ENCODE measurements at regions not wholly inside any gene's neighbourhood (a gene's known extent, or its start where the extent isn't known, plus 50 kb on each side); places are given as distances from the start of the nearest gene placed in this dataset.

GRCh38 chr4:134465417-134465816 is 263.8 kb upstream of the PABPC4L start:
- no peak for DNase-seq

GRCh38 chr4:134463771-134464170 is 262.2 kb upstream of the PABPC4L start:
- no peak for DNase-seq

GRCh38 chr4:134426821-134427220 is 225.2 kb upstream of the PABPC4L start:
- no peak for DNase-seq

GRCh38 chr4:134425756-134426155 is 224.2 kb upstream of the PABPC4L start:
- no peak for DNase-seq

- peak; percentile 60 for DNase-seq
Measured at GRCh38 chr4:134422776-134423175, 221.2 kb upstream of the PABPC4L start.

DNA sequence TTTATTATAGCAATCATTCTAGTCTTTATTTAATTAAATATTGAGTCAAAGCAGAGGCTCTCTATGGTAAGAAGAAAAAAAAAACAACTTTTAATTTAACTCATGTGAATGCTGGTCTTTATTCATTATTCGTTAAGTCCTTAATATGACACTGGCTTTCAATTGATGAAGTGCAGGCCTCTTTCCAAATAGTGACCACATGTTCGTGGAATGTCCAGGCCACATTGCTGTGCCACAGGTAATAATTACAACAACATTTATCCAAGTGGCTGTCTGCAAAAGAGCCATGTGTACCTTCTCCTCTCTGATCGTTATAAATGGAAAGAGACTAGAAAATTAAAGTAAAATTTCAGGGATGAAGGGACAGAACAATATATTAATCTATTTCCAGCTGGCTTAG is 220.1 kb upstream of the PABPC4L start:
- no peak for DNase-seq

DNA sequence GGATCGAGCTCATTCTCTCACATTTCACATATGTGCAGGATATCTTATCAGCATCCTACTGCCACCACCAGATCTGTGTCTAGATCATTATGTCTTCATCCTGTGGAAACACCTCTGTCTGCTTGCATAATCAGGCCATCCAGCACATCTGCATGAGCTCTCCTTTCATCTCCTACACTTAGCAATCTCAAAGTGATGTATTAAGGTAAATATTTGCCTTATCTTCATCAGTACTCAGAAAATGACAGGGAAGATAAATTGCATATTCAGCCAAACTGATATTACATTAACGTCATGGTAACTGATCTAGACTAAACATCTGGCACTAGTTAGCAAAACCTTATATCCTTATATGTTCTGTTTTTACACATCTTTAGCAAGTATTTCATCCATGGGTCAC is 207.3 kb upstream of the PABPC4L start:
- DNase-seq = no peak

GRCh38 chr4:134401798-134402197 is 200.2 kb upstream of the PABPC4L start:
- no peak for DNase-seq

DNA sequence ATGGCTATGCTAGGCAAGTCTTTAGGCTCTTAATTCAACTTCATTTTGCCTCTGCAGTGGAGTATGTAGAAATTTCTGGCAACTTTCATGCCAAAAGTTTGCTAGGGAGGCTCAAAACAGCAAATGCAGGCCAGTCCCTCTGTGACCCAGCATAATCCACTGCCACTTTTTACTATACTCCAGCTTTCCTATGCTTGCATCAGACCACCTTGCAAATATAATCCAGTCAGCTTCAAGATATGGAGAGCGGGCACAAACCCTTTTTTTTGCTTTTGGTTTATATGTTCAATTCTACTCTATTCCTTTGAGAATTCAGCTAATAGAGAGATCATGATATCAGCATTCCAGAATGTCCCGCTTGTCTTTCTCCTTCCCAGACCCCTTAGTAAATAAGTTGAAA is 192.0 kb upstream of the PABPC4L start:
- no peak for DNase-seq

DNA sequence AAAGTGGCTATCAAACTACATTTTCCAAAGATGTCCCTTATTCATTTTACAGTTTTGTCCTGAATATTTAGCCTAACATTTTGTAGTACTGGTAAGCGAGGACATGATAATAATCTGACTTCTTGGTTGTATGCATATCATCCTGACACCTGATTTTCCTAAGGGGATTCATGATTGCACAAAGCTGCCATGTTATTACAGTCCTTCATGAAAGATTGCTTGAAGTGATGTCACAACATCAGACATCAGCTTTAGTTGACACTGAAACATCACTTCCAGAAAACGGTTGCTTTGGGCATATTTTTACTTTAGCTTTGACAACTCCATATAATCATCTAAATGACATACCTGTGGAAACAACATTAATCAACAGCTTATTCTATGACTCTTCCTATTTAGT is 188.7 kb upstream of the PABPC4L start:
- DNase-seq = no peak

GRCh38 chr4:134388351-134388750 is 186.8 kb upstream of the PABPC4L start:
- DNase-seq = no peak

DNA sequence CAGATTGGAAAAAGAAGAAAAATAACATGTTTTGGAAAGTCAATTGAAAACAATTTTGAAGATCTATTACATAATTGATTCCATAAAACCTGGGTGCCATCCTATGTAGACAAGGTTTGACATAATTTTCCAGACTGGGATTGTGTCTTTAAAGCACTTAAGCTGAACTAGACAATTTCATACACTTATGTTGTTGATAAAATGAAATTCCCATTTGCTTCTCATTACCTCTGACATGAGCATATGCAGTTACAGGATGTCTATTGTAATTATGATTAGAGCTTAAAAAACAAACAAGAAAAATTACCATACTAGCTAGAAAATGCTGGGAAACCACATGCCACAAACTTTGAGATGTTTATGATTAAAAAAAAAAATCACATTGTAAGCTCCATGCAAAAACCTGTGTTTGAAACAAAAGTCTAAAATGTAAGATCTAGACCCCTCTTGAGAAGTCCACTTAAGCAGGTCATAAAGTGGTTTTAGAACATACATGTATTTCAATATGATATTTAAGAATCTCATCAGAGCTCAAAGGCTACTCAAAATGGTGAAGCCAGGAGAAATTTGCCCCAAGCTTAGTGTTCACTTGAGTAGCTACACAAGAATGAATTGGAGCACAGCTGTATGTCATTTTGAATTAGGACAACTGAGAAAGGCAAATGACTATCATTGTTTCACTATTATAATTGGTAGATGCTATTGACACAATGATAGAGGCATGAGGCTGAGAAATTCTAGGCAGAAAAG is 181.1 kb upstream of the PABPC4L start:
- no peak for DNase-seq

DNA sequence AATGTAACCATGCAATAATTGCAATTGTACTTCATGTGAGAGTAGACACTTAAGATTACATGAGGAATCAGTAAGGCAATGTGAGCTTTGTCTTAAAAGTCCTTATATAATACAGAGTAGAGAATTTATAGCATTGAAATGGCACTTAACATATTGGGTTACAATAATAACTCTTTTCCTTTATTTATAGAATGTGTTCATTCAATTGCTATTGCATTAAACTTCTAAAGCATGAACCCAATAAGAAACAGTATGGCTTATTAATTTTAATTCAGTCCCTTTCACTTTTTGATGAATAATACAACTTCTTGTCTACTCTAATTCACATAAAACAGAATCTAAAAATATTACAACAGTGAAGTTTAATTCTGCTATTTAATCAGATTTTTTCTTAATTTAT is 174.2 kb upstream of the PABPC4L start:
- DNase-seq = no peak

DNA sequence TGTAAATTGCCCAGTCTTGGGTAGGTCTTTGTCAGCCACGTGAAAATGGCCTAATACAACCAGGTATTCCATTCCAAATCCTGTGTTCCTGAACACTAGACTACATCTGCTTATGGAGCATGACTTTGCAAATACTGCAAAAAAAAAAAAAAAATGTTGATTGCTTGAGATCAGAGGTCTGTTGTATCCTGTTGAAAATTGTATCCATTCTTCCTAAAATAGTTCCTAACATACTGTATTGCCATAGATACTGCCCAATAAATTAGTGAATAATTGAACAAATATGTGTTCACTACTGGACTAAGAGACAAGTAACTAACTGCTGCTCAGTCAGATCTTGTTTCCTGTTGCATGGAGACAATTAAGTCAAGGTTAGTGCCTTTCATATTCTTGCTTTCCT is 164.3 kb upstream of the PABPC4L start:
- no peak for DNase-seq

- DNase-seq = no peak
Measured at GRCh38 chr4:134364928-134365327, 163.3 kb upstream of the PABPC4L start.

DNA sequence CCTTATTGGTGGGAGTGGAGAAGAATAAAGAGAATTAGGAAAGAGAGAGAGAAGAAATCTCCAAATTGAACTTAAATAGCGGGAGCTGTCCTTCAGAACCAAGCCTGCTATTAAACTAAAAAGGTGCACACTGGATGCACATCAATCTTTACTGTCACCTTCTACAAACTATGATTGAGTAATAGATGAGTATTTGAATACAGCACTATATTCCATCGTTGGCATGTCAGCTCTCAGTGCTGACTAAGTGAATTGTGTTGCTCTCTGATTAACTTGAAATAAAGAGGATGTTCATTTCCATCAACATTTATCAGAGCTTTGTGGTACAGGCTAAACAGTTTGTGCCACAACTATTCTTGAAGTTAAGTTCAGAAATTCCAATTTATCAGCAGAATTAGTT is 143.7 kb upstream of the PABPC4L start:
- no peak for DNase-seq

DNA sequence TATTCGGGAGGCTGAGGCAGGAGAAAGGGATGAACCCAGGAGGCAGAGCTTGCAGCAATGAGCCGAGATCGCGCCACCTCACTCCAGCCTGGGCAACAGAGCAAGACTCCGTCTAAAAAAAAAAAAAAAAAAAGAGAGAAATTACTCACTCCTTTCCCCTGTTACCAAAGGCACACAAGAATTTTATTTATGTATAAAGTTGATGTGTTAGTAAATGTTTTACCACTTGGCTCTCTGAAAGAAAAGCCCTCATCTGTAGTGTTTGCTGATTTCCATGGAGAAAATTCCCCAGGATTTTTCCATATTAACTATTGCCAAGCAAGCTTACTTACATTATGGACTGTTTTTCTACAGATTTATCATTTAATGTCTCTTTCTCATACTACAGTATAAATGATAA is 142.1 kb upstream of the PABPC4L start:
- no peak for DNase-seq

- no peak for DNase-seq
Measured at GRCh38 chr4:134343081-134343480, 141.5 kb upstream of the PABPC4L start.

DNA sequence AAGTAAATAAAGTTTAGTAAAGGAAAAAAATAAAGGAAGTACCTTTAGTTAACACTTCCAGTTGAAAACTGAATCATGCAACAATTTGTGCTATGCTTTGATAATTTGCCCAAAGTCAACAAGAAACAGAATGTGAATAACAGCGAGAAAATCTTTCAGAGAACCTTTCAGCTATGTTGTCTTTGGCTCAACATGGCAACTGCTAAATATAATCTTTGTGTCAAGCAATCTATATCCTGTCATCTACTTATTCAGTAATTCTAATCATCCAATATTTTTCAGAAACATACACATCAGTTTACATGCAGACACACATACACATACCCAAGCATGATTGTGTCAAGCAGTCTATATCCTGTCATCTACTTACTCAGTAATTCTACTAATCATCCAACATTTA is 136.0 kb upstream of the PABPC4L start:
- DNase-seq = no peak

DNA sequence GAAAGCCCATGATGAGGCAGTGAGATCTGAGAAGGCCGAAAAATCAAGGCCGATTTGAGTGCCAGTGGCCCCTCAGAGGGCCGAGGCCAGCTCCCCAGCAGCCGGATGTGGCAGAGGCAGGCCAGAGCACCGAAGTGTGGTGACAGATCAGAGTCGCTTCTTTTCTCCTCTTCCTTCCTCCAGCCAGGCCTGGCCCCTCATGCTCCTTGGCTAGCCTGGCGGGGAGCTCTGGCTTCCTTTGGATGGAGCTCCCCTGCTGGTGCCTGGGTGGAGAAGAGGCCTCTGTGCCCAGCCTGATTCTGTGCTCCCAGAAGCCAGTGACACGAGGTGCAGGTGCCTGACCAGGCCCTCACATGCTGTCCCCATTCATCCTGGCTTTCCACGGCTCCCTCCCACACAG is 127.2 kb upstream of the PABPC4L start:
- DNase-seq = no peak

GRCh38 chr4:134327274-134328122 is 125.9 kb upstream of the PABPC4L start:
- DNase-seq = no peak

DNA sequence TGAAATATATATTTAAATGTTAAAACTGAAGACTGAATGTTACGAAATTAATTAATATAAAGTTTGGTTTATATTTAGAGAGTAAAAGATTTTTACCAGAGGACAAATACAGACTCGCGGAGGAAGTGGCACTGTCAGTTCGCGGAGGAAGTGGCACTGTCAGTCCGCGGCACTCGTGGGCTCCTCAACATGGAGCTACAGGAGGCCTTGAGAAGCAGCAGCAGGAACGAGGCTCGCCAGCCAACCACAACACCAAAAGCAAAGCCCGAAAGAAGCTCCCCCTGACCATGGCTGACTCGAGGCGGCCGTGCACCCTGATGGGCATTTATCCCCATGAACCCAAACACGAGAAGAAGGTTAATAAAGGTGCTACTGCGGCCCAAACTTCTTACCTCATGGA is 125.3 kb upstream of the PABPC4L start:
- DNase-seq = no peak

DNA sequence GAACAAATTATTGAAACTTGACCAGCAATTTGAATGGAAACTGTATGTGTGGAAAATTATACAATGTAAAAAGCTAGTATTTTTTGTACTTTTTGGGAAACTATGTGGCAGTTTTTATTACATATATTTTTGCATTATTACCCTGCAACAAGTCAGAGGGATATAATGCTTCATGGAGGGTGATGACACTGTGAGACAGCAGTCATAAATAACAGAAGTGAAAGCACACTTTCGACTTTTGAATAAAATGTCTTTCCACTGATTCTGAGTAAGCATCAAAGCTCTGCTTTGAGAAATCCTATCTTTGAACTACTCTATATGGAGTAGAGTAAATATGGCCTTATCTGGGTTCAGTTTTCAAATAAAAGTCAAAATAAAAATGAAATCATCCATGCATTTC is 122.6 kb upstream of the PABPC4L start:
- no peak for DNase-seq

GRCh38 chr4:134320048-134320447 is 118.5 kb upstream of the PABPC4L start:
- DNase-seq = no peak

DNA sequence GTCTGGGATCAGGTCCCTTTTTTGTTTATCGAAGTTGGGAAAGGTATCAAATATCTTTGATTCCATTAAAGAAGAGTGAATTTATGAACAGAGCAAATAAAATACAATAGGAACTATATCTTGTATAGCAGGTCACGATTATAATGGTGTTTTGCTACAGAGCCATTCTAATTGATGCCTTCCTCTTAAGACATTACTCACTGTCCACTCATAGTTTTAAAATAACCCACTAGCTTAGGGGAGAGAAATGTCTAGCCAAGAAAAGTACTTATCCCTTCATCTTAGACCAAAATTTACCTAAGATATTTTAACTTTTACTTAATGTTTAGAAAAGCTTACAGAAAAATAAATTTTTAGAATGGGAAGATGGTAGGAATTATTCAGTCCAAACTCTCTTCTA is 112.0 kb upstream of the PABPC4L start:
- no peak for DNase-seq

Measured in NCI-H1105 (cell line).